ENCODE measurements at regions not wholly inside any gene's neighbourhood (a gene's known extent, or its start where the extent isn't known, plus 50 kb on each side); places are given as distances from the start of the nearest gene placed in this dataset.

GRCh38 chr6:153858529-153858928 lies 180.5 kb upstream of the OPRM1 start:
- DNase-seq (ENCODE audit: low read depth in 2 of 2) = no peak
- no peaks in the 10 kb centered on the region for H3K36me3 ChIP-seq (ENCODE audit: control insufficient read depth, insufficient read depth, low read length)
- no peaks in the 10 kb centered on the region for H3K9me3 ChIP-seq (ENCODE audit: control insufficient read depth, insufficient read depth, low read depth, low read length)
- no peaks in the 10 kb centered on the region for H4K20me1 ChIP-seq (ENCODE audit: control insufficient read depth, extremely low read depth, insufficient read depth, low read length)
- TF ChIP-seq, protein P1, sequence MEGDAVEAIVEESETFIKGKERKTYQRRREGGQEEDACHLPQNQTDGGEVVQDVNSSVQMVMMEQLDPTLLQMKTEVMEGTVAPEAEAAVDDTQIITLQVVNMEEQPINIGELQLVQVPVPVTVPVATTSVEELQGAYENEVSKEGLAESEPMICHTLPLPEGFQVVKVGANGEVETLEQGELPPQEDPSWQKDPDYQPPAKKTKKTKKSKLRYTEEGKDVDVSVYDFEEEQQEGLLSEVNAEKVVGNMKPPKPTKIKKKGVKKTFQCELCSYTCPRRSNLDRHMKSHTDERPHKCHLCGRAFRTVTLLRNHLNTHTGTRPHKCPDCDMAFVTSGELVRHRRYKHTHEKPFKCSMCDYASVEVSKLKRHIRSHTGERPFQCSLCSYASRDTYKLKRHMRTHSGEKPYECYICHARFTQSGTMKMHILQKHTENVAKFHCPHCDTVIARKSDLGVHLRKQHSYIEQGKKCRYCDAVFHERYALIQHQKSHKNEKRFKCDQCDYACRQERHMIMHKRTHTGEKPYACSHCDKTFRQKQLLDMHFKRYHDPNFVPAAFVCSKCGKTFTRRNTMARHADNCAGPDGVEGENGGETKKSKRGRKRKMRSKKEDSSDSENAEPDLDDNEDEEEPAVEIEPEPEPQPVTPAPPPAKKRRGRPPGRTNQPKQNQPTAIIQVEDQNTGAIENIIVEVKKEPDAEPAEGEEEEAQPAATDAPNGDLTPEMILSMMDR (conservative IDR thresholded peaks at IDR 0.05 in 1 of 2, IDR thresholded peaks at IDR 0.05 in 1 of 2; ENCODE audit: low read depth in 1 of 2, low read length in 2 of 2) = no peak
- TF ChIP-seq EZH2 (IDR thresholded peaks at IDR 0.05; ENCODE audit: low read length, missing control alignments) = no peak
- no peak overlapping the region for H3K9ac ChIP-seq (ENCODE audit: insufficient read depth, low read length)
- H3K4me2 ChIP-seq (ENCODE audit: extremely low read depth, insufficient read depth, low read length) = no peak overlapping the region
- no peak overlapping the region for H3K27ac ChIP-seq (ENCODE audit: insufficient read depth, low read length)
- H3K4me3 ChIP-seq (replicated peaks in 1 of 4; ENCODE audit: control extremely low read depth in 1 of 4, insufficient read depth in 1 of 4, low read depth in 3 of 4, low read length in 4 of 4) = no peak overlapping the region
- no peaks in the 10 kb centered on the region for H3K27me3 ChIP-seq (ENCODE audit: control insufficient read depth, insufficient read depth, low read length)
- H3K4me1 ChIP-seq (ENCODE audit: control insufficient read depth, extremely low read depth, insufficient read depth, low read length) = no peaks in the 10 kb centered on the region
- no peaks in the 10 kb centered on the region for H3K79me2 ChIP-seq (ENCODE audit: control insufficient read depth, insufficient read depth, low read length)
- no peak overlapping the region for H2AFZ ChIP-seq (ENCODE audit: low read length)

DNA sequence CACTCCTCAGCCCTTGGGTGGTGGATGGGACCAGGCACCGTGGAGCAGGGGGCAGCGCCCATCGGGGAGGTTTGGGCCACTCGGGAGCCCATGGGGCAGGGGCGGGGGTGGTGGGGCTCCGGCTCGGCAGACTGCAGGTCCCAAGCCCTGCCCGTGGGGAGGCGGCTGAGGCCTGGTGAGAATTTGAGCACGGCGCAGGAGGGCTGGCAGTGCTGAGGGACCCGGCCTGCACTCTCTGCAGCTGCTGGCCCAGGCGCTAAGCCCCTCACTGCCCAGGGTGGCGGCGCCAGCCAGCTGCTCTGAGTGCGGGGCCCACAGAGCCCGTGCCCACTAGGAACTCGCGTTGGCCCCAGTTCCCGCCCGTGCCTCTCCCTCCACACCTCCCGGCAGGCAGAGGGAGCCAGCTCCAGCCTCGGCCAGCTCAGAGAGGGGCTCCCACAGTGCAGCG lies 182.1 kb upstream of the OPRM1 start:
- no peaks in the 10 kb centered on the region for H3K36me3 ChIP-seq (ENCODE audit: control insufficient read depth, insufficient read depth, low read length)
- no peak overlapping the region for H3K4me3 ChIP-seq (replicated peaks in 1 of 4; ENCODE audit: control extremely low read depth in 1 of 4, insufficient read depth in 1 of 4, low read depth in 3 of 4, low read length in 4 of 4)
- no peak overlapping the region for H2AFZ ChIP-seq (ENCODE audit: low read length)
- no peaks in the 10 kb centered on the region for H4K20me1 ChIP-seq (ENCODE audit: control insufficient read depth, extremely low read depth, insufficient read depth, low read length)
- no peaks in the 10 kb centered on the region for H3K4me1 ChIP-seq (ENCODE audit: control insufficient read depth, extremely low read depth, insufficient read depth, low read length)
- no peaks in the 10 kb centered on the region for H3K27me3 ChIP-seq (ENCODE audit: control insufficient read depth, insufficient read depth, low read length)
- no peak overlapping the region for H3K4me2 ChIP-seq (ENCODE audit: extremely low read depth, insufficient read depth, low read length)
- H3K9ac ChIP-seq (ENCODE audit: insufficient read depth, low read length) = no peak overlapping the region
- no peaks in the 10 kb centered on the region for H3K79me2 ChIP-seq (ENCODE audit: control insufficient read depth, insufficient read depth, low read length)
- no peaks in the 10 kb centered on the region for H3K9me3 ChIP-seq (ENCODE audit: control insufficient read depth, insufficient read depth, low read depth, low read length)
- DNase-seq (ENCODE audit: low read depth in 2 of 2) = no peak
- no peak for TF ChIP-seq EZH2 (IDR thresholded peaks at IDR 0.05; ENCODE audit: low read length, missing control alignments)
- H3K27ac ChIP-seq (ENCODE audit: insufficient read depth, low read length) = no peak overlapping the region

DNA sequence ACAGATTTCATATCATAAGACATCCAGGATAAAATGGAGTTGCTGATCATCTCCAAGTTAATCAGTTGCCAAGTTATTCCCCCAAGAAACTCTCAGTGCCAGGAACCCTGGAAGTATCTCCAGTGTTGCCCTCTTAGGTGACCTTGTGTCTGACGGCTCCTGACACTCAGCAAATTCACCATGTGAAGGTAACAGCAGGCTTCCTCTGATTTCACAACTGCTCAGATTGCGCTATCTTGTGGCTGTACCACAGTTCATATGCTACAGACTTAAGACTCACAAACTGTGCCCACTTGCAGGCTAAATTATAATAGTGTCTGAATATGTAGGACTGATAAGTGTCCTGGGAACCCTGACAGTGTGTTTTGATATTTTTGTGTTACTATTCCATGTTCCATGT lies 186.6 kb upstream of the OPRM1 start:
- H3K9me3 ChIP-seq (ENCODE audit: control insufficient read depth, insufficient read depth, low read depth, low read length) = no peaks in the 10 kb centered on the region
- H3K27me3 ChIP-seq (ENCODE audit: control insufficient read depth, insufficient read depth, low read length) = no peaks in the 10 kb centered on the region
- H3K79me2 ChIP-seq (ENCODE audit: control insufficient read depth, insufficient read depth, low read length) = no peaks in the 10 kb centered on the region
- no peak overlapping the region for H2AFZ ChIP-seq (ENCODE audit: low read length)
- H3K27ac ChIP-seq (ENCODE audit: insufficient read depth, low read length) = no peak overlapping the region
- no peaks in the 10 kb centered on the region for H3K36me3 ChIP-seq (ENCODE audit: control insufficient read depth, insufficient read depth, low read length)
- no peaks in the 10 kb centered on the region for H3K4me1 ChIP-seq (ENCODE audit: control insufficient read depth, extremely low read depth, insufficient read depth, low read length)
- no peak overlapping the region for H3K9ac ChIP-seq (ENCODE audit: insufficient read depth, low read length)
- no peak for TF ChIP-seq EZH2 (IDR thresholded peaks at IDR 0.05; ENCODE audit: low read length, missing control alignments)
- TF ChIP-seq, protein P1 (conservative IDR thresholded peaks at IDR 0.05 in 1 of 2, IDR thresholded peaks at IDR 0.05 in 1 of 2; ENCODE audit: low read depth in 1 of 2, low read length in 2 of 2) = no peak
- no peak overlapping the region for H3K4me3 ChIP-seq (replicated peaks in 1 of 4; ENCODE audit: control extremely low read depth in 1 of 4, insufficient read depth in 1 of 4, low read depth in 3 of 4, low read length in 4 of 4)
- H3K4me2 ChIP-seq (ENCODE audit: extremely low read depth, insufficient read depth, low read length) = no peak overlapping the region
- no peaks in the 10 kb centered on the region for H4K20me1 ChIP-seq (ENCODE audit: control insufficient read depth, extremely low read depth, insufficient read depth, low read length)
- DNase-seq (ENCODE audit: low read depth in 2 of 2) = no peak

Measured in fibroblast of lung (primary cell).